ENCODE measurements at regions not wholly inside any gene's neighbourhood (a gene's known extent, or its start where the extent isn't known, plus 50 kb on each side); places are given as distances from the start of the nearest gene placed in this dataset.
"Not testable (repeated sequence)": the region's sequence is repeated elsewhere in the genome, so short reads cannot be mapped to it uniquely, and the experiment has no call there.

- DNase-seq = no peak
These were observed 378.8 kb downstream of the MED13L start for GRCh38 chr12:115898670-115899069.

DNA sequence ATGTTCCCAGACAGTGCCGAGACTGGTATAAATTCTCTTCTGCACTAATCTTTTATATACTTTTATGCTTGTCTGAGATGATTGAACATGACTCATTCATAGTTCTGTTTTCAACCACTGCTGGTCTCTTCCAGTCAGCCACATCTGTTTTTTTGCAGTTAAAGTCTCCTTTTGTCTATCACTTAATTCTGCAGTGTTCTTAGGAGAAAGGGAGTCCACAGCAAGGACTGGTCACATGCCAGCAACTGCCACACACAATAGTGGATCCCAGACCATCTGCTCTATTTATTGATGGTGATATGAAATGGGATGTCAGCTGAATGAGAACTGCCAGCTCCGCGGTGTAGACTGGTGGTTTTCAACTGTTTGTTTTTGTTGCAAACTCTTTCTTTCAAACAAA, 379.8 kb downstream of the MED13L start:
- no peak for DNase-seq

GRCh38 chr12:115895247-115895646, 382.2 kb downstream of the MED13L start:
- no peak for DNase-seq

DNA sequence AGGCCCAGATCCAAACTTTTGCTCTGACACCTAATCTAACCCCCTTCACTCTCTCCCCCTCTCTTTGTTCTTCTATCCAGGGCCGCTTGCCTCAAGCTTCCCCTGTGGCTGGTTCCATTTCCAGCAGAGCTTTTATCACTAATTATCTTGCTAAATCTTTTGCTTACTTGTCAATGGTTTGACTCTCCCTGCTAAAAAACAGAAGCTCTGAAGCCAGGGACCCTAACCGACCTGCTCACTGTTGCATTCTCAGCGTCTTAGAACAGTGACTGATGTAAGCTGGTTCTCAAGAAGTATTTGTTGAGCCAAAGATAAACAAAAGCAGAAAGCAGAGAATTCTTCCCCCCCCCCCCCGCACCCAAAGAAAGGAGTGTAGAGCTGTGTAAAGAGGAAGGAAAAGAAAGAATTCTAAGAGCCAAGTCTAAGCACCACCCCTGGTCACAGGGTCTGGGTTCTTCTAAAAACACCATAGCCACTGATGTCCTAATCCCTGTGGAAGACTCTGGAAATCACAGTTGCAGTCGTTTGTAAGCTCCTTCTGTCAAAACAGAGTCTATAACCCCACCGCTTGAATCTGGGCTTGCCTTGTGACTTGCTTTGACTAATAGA, 385.8 kb downstream of the MED13L start:
- no peak for DNase-seq

GRCh38 chr12:115886666-115887065, 390.8 kb downstream of the MED13L start:
- no peak for DNase-seq

GRCh38 chr12:115885040-115885690, 392.3 kb downstream of the MED13L start:
- no peak for DNase-seq

DNA sequence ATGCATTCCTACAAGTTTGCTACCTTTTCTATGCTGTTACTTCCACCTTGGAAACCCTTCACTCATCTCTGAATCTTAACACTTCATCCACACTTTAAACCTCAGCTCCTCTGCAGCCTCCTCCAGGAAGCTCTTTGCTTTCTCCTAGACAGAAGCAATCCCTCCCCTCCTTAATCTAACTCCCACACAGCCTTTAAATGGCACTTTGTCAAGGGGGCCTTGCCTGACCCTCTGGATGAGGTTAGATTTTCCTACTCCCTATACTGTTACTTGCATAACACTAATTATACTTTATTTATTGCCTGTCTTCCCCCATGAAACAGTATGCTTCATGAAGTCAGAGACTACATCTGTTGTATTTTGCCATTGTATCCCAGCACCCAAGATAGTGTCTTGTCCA, 394.6 kb downstream of the MED13L start:
- no peak for DNase-seq

DNA sequence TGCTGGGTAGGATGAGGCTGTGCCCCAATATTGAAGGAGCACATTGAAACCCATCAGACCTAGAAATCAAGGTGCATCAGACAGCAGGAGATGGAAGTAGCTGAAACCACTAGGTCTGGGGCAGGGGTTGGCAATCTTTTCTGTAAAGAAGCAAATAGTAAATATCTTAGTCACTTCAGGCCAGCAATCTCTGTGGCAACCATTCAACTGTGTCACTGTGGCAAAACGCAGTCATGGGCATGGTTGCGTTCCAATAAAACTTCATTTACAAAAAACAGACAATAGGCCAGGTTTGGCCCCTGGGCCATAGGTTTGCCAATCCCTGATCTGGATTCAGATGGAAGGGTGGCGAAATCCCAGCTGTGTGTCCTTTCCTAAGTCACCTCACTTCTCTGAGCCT, 397.3 kb downstream of the MED13L start:
- DNase-seq = no peak

DNA sequence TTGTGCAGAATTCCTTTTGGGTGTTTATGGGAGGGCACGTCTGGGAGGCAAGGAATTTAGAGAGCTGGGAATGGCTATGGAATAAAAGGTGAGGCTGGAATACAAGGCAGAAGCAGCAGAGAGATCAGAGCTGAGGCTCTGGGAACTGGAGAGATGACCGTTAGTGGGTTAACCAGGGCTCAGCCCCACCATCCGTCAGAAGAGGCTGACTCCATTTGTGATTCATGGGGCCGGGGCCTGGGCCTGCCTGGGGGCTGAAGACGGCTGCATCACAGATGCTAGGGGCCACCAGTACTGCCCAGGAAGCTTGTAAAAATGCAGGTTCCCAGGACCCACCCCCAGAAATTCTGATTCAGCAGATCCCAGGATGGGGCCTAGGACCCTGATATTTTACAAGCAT, 398.1 kb downstream of the MED13L start:
- no peak for DNase-seq

DNA sequence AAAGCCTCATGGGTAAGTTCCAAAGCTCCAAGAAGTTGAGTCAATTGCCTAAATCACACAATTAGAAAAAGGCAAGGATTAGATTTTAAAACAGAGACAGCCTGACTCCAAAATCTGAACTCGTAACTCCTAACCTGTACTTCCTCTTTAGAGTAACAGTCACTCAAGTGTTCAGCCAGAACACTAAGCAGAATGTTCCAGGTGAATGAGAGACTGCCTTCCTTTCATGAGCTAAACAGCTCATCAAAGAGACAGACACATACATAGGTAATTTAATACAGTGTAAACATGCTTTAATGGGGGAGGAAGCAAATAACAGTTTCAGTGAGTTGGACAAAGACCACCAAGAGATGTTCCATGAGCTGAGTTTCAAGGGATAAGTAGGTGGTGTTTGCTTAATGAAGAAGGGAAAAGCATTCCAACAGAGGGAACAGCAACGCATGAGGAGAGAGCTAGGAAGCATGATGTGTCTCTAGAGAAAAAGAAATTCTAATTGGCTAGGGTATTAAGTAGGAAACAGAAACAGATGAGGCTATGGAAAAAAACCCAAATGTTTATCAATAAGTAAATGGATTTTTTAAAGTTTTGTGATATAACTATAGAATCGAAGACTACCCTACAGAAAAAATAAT, 403.9 kb downstream of the MED13L start:
- DNase-seq = no peak

GRCh38 chr12:115872919-115873357, 404.6 kb downstream of the MED13L start:
- DNase-seq = no peak

DNA sequence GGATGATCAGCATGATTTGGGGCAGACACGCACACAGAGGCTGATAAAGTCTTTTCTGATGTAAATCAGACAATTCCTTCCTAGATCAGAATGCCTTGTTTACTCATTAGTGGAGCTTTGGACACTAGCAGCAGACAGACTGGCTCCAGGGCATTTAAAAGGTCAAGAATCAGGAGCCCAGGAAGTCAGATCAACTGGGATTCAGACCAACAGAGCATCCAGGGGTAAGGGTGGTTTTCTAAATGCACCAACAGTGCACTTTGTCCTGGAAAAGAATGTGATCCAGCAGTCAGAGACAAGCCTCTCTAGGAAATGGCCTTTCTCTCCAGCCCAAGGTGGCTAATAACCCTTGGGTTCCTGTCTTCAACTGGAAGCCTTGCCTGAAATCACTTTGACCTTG, 405.3 kb downstream of the MED13L start:
- DNase-seq = no peak

DNA sequence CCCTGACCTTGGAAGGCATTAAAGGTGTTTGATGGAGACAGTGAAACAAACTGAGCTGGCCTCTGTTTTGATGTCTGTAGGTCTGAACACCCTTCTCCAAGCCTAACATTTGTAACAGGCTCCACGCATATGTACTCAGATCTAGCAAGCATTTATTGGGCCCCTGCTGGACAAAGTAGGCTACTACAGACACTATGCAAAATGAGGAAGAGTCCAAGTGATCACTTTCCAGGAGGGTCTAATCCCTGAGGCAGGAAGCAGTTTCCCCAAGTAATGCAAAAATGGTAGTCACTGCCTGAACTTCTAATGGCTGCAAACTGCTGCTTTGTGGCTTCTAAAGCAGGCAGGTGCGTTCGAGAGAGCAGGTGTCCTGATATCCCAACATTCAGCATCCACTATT, 405.8 kb downstream of the MED13L start:
- peak in 1 of 2 experiments; percentile 31 for DNase-seq

- no peak for DNase-seq
These were observed 407.0 kb downstream of the MED13L start for GRCh38 chr12:115870510-115870909.

- no peak for DNase-seq
These were observed 407.5 kb downstream of the MED13L start for GRCh38 chr12:115870021-115870420.

GRCh38 chr12:115869604-115870003, 407.9 kb downstream of the MED13L start:
- no peak for DNase-seq

- DNase-seq = no peak
These were observed 408.9 kb downstream of the MED13L start for GRCh38 chr12:115868624-115869023.

DNA sequence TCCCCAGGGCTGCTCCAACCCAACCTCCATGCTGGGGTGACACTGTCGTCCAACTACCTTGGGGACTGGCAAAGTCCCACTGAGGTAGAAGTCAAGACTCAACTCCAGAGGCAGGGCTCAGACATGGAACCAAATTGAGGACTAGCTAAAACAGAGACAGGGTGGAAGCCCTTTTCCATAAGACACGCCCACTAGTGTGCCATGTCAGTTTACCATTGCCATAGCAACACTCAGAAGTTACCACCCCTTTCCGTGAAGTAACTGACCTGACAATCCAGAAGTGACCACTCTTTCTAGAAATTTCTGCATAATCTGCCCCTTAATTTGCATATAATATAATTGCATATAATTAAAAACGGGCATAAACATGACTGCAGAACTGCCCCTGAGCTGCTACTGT, 409.6 kb downstream of the MED13L start:
- no peak for DNase-seq

DNA sequence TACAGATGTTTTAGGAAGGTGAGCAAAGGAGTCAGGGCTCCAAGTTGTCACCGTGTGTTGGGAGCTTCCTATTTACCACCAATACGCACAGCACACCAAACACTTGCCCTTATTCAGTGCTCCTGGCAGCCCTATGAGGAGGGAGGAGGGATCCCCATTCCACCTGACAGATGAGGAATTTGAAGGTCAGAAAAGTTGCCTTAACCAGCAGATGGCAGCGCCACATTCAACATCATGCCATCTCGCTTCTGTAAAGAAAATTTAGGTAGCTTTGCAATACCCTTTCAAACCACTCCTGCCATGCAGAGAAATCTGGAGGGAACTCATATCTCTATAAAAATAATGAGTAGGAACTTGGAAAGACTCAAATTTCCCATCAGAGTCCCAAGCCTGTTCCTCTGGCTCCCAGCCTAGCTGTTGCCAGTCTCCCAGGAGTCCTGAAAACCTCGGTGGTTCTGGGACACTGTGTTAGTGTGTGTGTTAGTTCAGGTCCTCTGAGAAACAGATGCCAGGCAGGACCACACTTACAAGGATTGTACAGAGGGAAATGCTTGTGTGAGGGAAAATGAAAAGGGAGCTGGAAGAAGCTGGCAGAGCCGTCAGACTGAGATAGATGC, 410.5 kb downstream of the MED13L start:
- no peak for DNase-seq

- not testable (repeated sequence) for DNase-seq
These were observed 411.2 kb downstream of the MED13L start for GRCh38 chr12:115866281-115866680.

- DNase-seq = no peak
These were observed 413.1 kb downstream of the MED13L start for GRCh38 chr12:115864396-115864795.

DNA sequence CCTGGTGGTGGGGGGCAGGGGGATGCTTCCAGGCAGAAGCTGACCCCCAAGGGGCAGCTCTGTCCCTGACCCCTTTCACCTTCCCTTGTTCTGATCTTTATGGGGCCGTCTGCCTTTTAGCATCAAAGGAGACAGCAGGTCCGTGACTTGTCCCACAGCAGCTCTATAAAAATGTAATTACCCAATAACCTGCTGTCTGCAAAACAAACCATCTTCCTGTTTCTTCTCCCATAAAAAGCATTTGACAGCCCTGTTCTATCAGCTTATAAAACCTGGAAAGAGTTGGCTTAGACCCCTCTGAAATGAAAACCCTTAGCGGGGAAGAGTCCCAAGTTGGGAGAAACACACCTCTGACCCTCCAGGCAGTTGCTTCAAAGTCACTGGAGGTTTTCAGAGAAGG, 416.9 kb downstream of the MED13L start:
- DNase-seq = no peak

- no peak for DNase-seq
These were observed 418.3 kb downstream of the MED13L start for GRCh38 chr12:115859231-115859630.

- no peak for DNase-seq
These were observed 419.6 kb downstream of the MED13L start for GRCh38 chr12:115857923-115858322.
